ENCODE measurements at regions not wholly inside any gene's neighbourhood (a gene's known extent, or its start where the extent isn't known, plus 50 kb on each side); places are given as distances from the start of the nearest gene placed in this dataset.
A peak's percentile ranks its signal among the peaks of the same experiment; 100 is the strongest.

GRCh38 chr6:151753581-151753980 is 53.9 kb upstream of the ESR1 start (continued):
- no peak for TF ChIP-seq RFX5 (IDR thresholded peaks at IDR 0.05; ENCODE audit: low read depth, low read length)
- TF ChIP-seq NKRF (conservative IDR thresholded peaks at IDR 0.05): no peak

GRCh38 chr6:151757506-151757955 is 50.0 kb upstream of the ESR1 start:
- Histone ChIP-seq H3K9me3 (replicated peaks; ENCODE audit: control insufficient read depth, insufficient read depth, low read length) (no peaks in the 10 kb centered on the region), H2AFZ (ENCODE audit: control insufficient read depth, low read depth, low read length) (no peak overlapping the region), H3K79me2 (ENCODE audit: control insufficient read depth, insufficient read depth, low read length) (no peaks in the 10 kb centered on the region), H3K9ac (ENCODE audit: control insufficient read depth, insufficient read depth, low read length) (no peak overlapping the region), H3K4me3 (no peak overlapping the region), H4K20me1 (ENCODE audit: control insufficient read depth, insufficient read depth) (no peaks in the 10 kb centered on the region), H3K27ac (ENCODE audit: control insufficient read depth, insufficient read depth) (0 out of 2 replicates have a peak overlapping the region, but pooled peaks have one; percentile 58), H3K4me2 (ENCODE audit: control insufficient read depth, insufficient read depth) (peak overlapping the region; percentile 1; the same call in 1 of the 2 replicates), H3K27me3 (replicated peaks in 1 of 2; ENCODE audit: control insufficient read depth in 2 of 2, insufficient read depth in 2 of 2, low read length in 1 of 2) (no peaks in the 10 kb centered on the region), H3K4me1 (ENCODE audit: control insufficient read depth, insufficient read depth, low read length) (peaks cover 12% of the 10 kb centered on the region), H3K36me3 (ENCODE audit: control insufficient read depth in 2 of 2, insufficient read depth in 2 of 2, low read length in 1 of 2) (no peaks in the 10 kb centered on the region)
- intact Hi-C loops (cut with micrococcal nuclease; ENCODE audit: unreplicated experiment): no loop called here
- 3% methylated on average over 5 of the region's 5 CpGs for WGBS (ENCODE audit: insufficient coverage, insufficient replicate concordance, low lambda C conversion rate, missing lambda C conversion rate)
- ATAC-seq (peak; percentile 97), DNase-seq (ENCODE audit: low read depth, low spot score) (peak; percentile 69), FAIRE-seq (peak; percentile 56)
- no TSS peak for BruUV-seq (replicated peaks)
- in situ Hi-C loops (cut with MboI): no loop called here
- SMC1A ChIA-PET (ENCODE audit: uncharacterized antibody, unreplicated experiment): interaction anchor here (0.6 to 6.9 kb wide), 14 partner anchors 9 to 397 kb away, joined by 3 to 90 read pairs (median 4); no protein-coding TSS in a partner anchor
- POLR2A ChIA-PET: interaction anchor here (0.8 to 1.9 kb wide), 2 partner anchors 10 to 55 kb away, joined by 3 to 5 read pairs; no protein-coding TSS in a partner anchor
- RAD21 ChIA-PET (ENCODE audit: unreplicated experiment): interaction anchor here (1.1 to 2.3 kb wide), 7 partner anchors 35 to 67 kb away, joined by 3 to 28 read pairs (median 5); no protein-coding TSS in a partner anchor
- CTCF ChIA-PET: interaction anchor here (0.8 to 3.3 kb wide), 11 partner anchors 8 to 368 kb away, joined by 3 to 28 read pairs (median 4); no protein-coding TSS in a partner anchor
- TF ChIP-seq ELK1 (IDR thresholded peaks at IDR 0.05; ENCODE audit: low read depth, low read length): no peak
- TF ChIP-seq ZNF687 (IDR thresholded peaks at IDR 0.05): no peak
- TF ChIP-seq NBN (IDR thresholded peaks at IDR 0.05): 0 out of 2 replicates have a peak, but pooled peaks have one; percentile 42
- no peak for TF ChIP-seq NRF1 (conservative IDR thresholded peaks at IDR 0.05; ENCODE audit: low read depth, low read length)
- no peak for TF ChIP-seq PKNOX1 (IDR thresholded peaks at IDR 0.05)
- TF ChIP-seq JUNB (IDR thresholded peaks at IDR 0.05): peak; percentile 80
- no peak for TF ChIP-seq GATAD2B (conservative IDR thresholded peaks at IDR 0.05; ENCODE audit: low read depth)
- no peak for TF ChIP-seq RFX5 (IDR thresholded peaks at IDR 0.05; ENCODE audit: low read depth, low read length)
- no peak for TF ChIP-seq BRCA1 (IDR thresholded peaks at IDR 0.05; ENCODE audit: low read depth, low read length)
- TF ChIP-seq NR2C2 (IDR thresholded peaks at IDR 0.05; ENCODE audit: borderline replicate concordance, control insufficient read depth, insufficient read length, low read depth): no peak
- TF ChIP-seq ETV6 (conservative IDR thresholded peaks at IDR 0.05 in 1 of 2, IDR thresholded peaks at IDR 0.05 in 1 of 2; ENCODE audit: borderline replicate concordance in 1 of 2, low read depth in 1 of 2): peak in 1 of 2 experiments; percentile 76; a peak in 2 of 4 replicates
- no peak for TF ChIP-seq ZSCAN29 (IDR thresholded peaks at IDR 0.05)
- no peak for TF ChIP-seq SUZ12 (IDR thresholded peaks at IDR 0.05; ENCODE audit: unreplicated experiment)

Measured in GM12878 (cell line).